CD14-positive monocyte (primary cell): ENCODE measurements at regions not wholly inside any gene's neighbourhood (a gene's known extent, or its start where the extent isn't known, plus 50 kb on each side); places are given as distances from the start of the nearest gene placed in this dataset.

Experiments
- DNase-seq, 3 donors: peaks; one replicate each; pipeline ENCODE4 v3.0.0-alpha.2; 2011 to 2022
- H2AFZ ChIP-seq: 2 replicates; pipeline ENCODE4 v1.6.0; 2012; ENCODE audit warnings: mild to moderate bottlenecking, low read depth, low read length, inconsistent platforms; ENCODE audit not compliant: insufficient read depth, poor library complexity, severe bottlenecking
- H3K27ac ChIP-seq, 2 donors: 1 replicate in 1 of 2; 2 replicates in 1 of 2; pipeline ENCODE4 v1.5.1; 2012 to 2013; ENCODE audit warnings: low read length in 2 of 2, control low read depth in 1 of 2, inconsistent platforms in 1 of 2, low read depth in 1 of 2, mild to moderate bottlenecking in 1 of 2
- H3K27me3 ChIP-seq, 2 donors: one replicate each; pipeline versions ENCODE4 v1.6.0 to v1.6.1; 2011 to 2013; ENCODE audit warnings: low read length in 2 of 2; ENCODE audit not compliant: control insufficient read depth in 2 of 2, insufficient read depth in 2 of 2
- H3K36me3 ChIP-seq, 2 donors: replicated peaks in 1 of 2; 1 replicate in 1 of 2; 2 replicates in 1 of 2; pipeline versions ENCODE4 v1.5.1 to v1.6.1; 2012 to 2013; ENCODE audit warnings: low read length in 2 of 2, control low read depth in 1 of 2, inconsistent platforms in 1 of 2, mild to moderate bottlenecking in 1 of 2; ENCODE audit not compliant: insufficient read depth in 2 of 2, control insufficient read depth in 1 of 2
- H3K4me1 ChIP-seq, 2 donors: 1 replicate in 1 of 2; 2 replicates in 1 of 2; pipeline versions ENCODE4 v1.5.1 to v1.6.1; 2012 to 2013; ENCODE audit warnings: low read length in 2 of 2, control low read depth in 1 of 2, inconsistent platforms in 1 of 2, mild to moderate bottlenecking in 1 of 2, moderate library complexity in 1 of 2; ENCODE audit not compliant: insufficient read depth in 2 of 2, control insufficient read depth in 1 of 2
- H3K4me2 ChIP-seq: replicated peaks from 2 replicates; pipeline ENCODE3; 2012; ENCODE audit warnings: low read length, moderate library complexity, mild to moderate bottlenecking; ENCODE audit not compliant: poor library complexity, severe bottlenecking; ENCODE audit errors: extremely low read depth
- H3K4me3 ChIP-seq, 3 experiments: fragments of 200-600 bp in 1 of 3; sonication (generic) in 1 of 3; replicated peaks in 1 of 3; 1 replicate in 2 of 3; 2 replicates in 1 of 3; pipeline ENCODE4 v1.5.1; 2011 to 2013; ENCODE audit warnings: low read length in 3 of 3, mild to moderate bottlenecking in 3 of 3, control low read depth in 2 of 3, low read depth in 2 of 3, inconsistent platforms in 1 of 3, moderate library complexity in 1 of 3
- H3K79me2 ChIP-seq: 2 replicates; pipeline ENCODE4 v1.6.0; 2012; ENCODE audit warnings: mild to moderate bottlenecking, control low read depth, inconsistent platforms, low read length, moderate library complexity; ENCODE audit not compliant: insufficient read depth
- H3K9ac ChIP-seq: 2 replicates; pipeline ENCODE4 v1.6.0; 2017; ENCODE audit warnings: low read length, mild to moderate bottlenecking; ENCODE audit not compliant: insufficient read depth, poor library complexity, severe bottlenecking
- H3K9me3 ChIP-seq, 2 donors: replicated peaks in 1 of 2; 1 replicate in 1 of 2; 2 replicates in 1 of 2; pipeline versions ENCODE4 v1.5.1 to v1.6.1; 2012 to 2013; ENCODE audit warnings: low read length in 2 of 2, control low read depth in 1 of 2; ENCODE audit not compliant: control insufficient read depth in 1 of 2, insufficient read depth in 1 of 2
- H4K20me1 ChIP-seq: 2 replicates; pipeline ENCODE4 v1.6.0; 2012; ENCODE audit warnings: mild to moderate bottlenecking, low read length, control low read depth, moderate library complexity; ENCODE audit not compliant: insufficient read depth
- H3K27ac Mint-ChIP-seq, 7 donors: one replicate each; pipeline ENCODE4 v1.8.0; 2020; ENCODE audit warnings: mild to moderate bottlenecking in 7 of 7, mixed read lengths in 7 of 7, moderate library complexity in 6 of 7, inconsistent platforms in 2 of 7
- H3K27me3 Mint-ChIP-seq, 3 donors: one replicate each; pipeline ENCODE4 v1.8.0; 2021 to 2022; ENCODE audit warnings: low read depth in 3 of 3, mild to moderate bottlenecking in 3 of 3, mixed read lengths in 3 of 3, moderate library complexity in 3 of 3, inconsistent platforms in 1 of 3
- H3K36me3 Mint-ChIP-seq, 2 donors: one replicate each; pipeline ENCODE4 v1.8.0; 2020; ENCODE audit warnings: mixed read lengths in 2 of 2, inconsistent platforms in 1 of 2, mild to moderate bottlenecking in 1 of 2
- H3K4me1 Mint-ChIP-seq: one replicate; pipeline ENCODE4 v1.8.0; 2020; ENCODE audit warnings: mild to moderate bottlenecking, mixed read lengths
- H3K4me3 Mint-ChIP-seq, 2 donors: one replicate each; pipeline ENCODE4 v1.8.0; 2020; ENCODE audit warnings: mild to moderate bottlenecking in 2 of 2, mixed read lengths in 2 of 2, moderate library complexity in 1 of 2
- H3K9me3 Mint-ChIP-seq, 7 donors: one replicate each; pipeline ENCODE4 v1.8.0; 2020 to 2022; ENCODE audit warnings: mixed read lengths in 7 of 7, mild to moderate bottlenecking in 6 of 7, moderate library complexity in 6 of 7, inconsistent platforms in 2 of 7
- CTCF ChIP-seq: fragments of 200-600 bp; IDR thresholded peaks from one replicate; pipeline ENCODE4 v1.8.0; 2022; ENCODE audit warnings: antibody characterized with exemption, mild to moderate bottlenecking
- WGBS: methylation state at CpG from one replicate; pipeline ENCODE4 v1.1.5; 2013; ENCODE audit warnings: missing lambda C conversion rate; ENCODE audit not compliant: insufficient coverage; 5-methylcytosine and 5-hydroxymethylcytosine counted together
- intact Hi-C, 2 donors: fragments of 100-400 bp; cut with micrococcal nuclease; formaldehyde crosslinking; loops; one replicate each; pipeline versions ENCODE4 v1.15.0 to v1.15.1; 2023

- no peak overlapping the region for H3K27ac Mint-ChIP-seq
- Histone ChIP-seq H3K27me3 (no peaks in the 10 kb centered on the region), H4K20me1 (no peaks in the 10 kb centered on the region), H3K9me3 (peaks cover 19 to 21% of the 10 kb centered on the region in 2 donors), H3K79me2 (no peaks in the 10 kb centered on the region), H3K4me1 (no peaks in the 10 kb centered on the region), H3K4me3 (no peak overlapping the region), H3K9ac (no peak overlapping the region), H2AFZ (no peak overlapping the region), H3K27ac (no peak overlapping the region), H3K4me2 (no peak overlapping the region), H3K36me3 (no peaks in the 10 kb centered on the region)
- H3K4me1 Mint-ChIP-seq: no peaks in the 10 kb centered on the region
- DNase-seq: no peak
- no peaks in the 10 kb centered on the region for H3K27me3 Mint-ChIP-seq
- H3K4me3 Mint-ChIP-seq: no peak overlapping the region
- H3K9me3 Mint-ChIP-seq: peaks cover 2 to 27% (median 11%) of the 10 kb centered on the region in 7 donors
- TF ChIP-seq CTCF: no peak
- no peaks in the 10 kb centered on the region for H3K36me3 Mint-ChIP-seq
- intact Hi-C loops: no loop called here
Measured at GRCh38 chr3:104275199-104275598, 1091.5 kb upstream of the ALCAM start.

GRCh38 chr3:104279617-104280016, 1087.1 kb upstream of the ALCAM start:
- Histone ChIP-seq H3K27me3 (no peaks in the 10 kb centered on the region), H3K27ac (no peak overlapping the region), H3K9me3 (peaks cover 28 to 49% of the 10 kb centered on the region in 2 donors), H3K4me1 (no peaks in the 10 kb centered on the region), H3K4me3 (no peak overlapping the region), H3K4me2 (no peak overlapping the region), H4K20me1 (no peaks in the 10 kb centered on the region), H3K9ac (no peak overlapping the region), H3K36me3 (no peaks in the 10 kb centered on the region), H3K79me2 (no peaks in the 10 kb centered on the region), H2AFZ (no peak overlapping the region)
- DNase-seq: no peak
- no peaks in the 10 kb centered on the region for H3K27me3 Mint-ChIP-seq
- intact Hi-C loops: no loop called here
- H3K27ac Mint-ChIP-seq: no peak overlapping the region
- TF ChIP-seq CTCF: no peak
- no peak overlapping the region for H3K4me3 Mint-ChIP-seq
- no CpG with 5 or more reads among the region's 1 CpG for WGBS
- H3K36me3 Mint-ChIP-seq: no peaks in the 10 kb centered on the region
- peaks cover 5 to 38% (median 25%) of the 10 kb centered on the region in 7 donors for H3K9me3 Mint-ChIP-seq
- H3K4me1 Mint-ChIP-seq: no peaks in the 10 kb centered on the region
